K562 (cell line): ENCODE measurements at regions not wholly inside any gene's neighbourhood (a gene's known extent, or its start where the extent isn't known, plus 50 kb on each side); places are given as distances from the start of the nearest gene placed in this dataset.

ENCODE experiments used
- ATAC-seq: fragments of 200-7000 bp; cut with Tn5 transposase; 3 replicates; pipeline ENCODE4 v1.9.1; 2020; ENCODE audit warnings: moderate library complexity
- BruUV-seq: library from RNA; stranded (reverse); fragments of 400-500 nt; replicated peaks from 2 replicates; lab custom pipeline; 2021; lab: Mats Ljungman, UMichigan
- CTCF ChIA-PET: fragments of 300-600 bp; formaldehyde crosslinking; extraction: SDS; loops from one replicate; lab custom pipeline; 2021; ENCODE audit warnings: low intra/inter-chr PET ratio; lab: Yijun Ruan, JAX
- POLR2A ChIA-PET: fragments of 300-600, 350-650 bp; sonication (Branson Sonifier 250); formaldehyde crosslinking; extraction: SDS; loops from one replicate; lab custom pipeline; 2021; ENCODE audit warnings: antibody characterized with exemption, inconsistent platforms; lab: Yijun Ruan, JAX
- DNase-seq, 4 experiments: peaks; one replicate each; pipeline versions ENCODE4 v3.0.0 to v3.0.0-alpha.2; 2011 to 2018; ENCODE audit warnings: low spot score in 3 of 4, mixed read lengths in 3 of 4; ENCODE audit errors: extremely low read depth in 1 of 4
- FAIRE-seq: peaks from 2 replicates; lab custom pipeline; 2011; peaks lifted over from hg19 to GRCh38; lab: Jason Lieb, UNC
- H2AFZ ChIP-seq: 2 replicates; pipeline ENCODE4 v1.6.0; 2011; ENCODE audit warnings: low read depth, low read length, control low read depth, inconsistent platforms
- H3K27ac ChIP-seq: fragments of 200-600 bp; 3 replicates; pipeline ENCODE4 v1.8.0; 2011; ENCODE audit warnings: low read depth, mild to moderate bottlenecking, control low read depth, inconsistent platforms, low read length, moderate library complexity, mixed read lengths; ENCODE audit errors: extremely low read depth
- H3K27me3 ChIP-seq, 2 experiments: fragments of 300-600 bp in 1 of 2; 2 replicates in 1 of 2; 3 replicates in 1 of 2; pipeline versions ENCODE4 v1.6.0 to v1.8.0; 2011; ENCODE audit warnings: inconsistent platforms in 2 of 2, low read length in 2 of 2, mild to moderate bottlenecking in 1 of 2, mixed read lengths in 1 of 2, moderate library complexity in 1 of 2; ENCODE audit not compliant: control insufficient read depth in 2 of 2, insufficient read depth in 2 of 2
- H3K36me3 ChIP-seq: fragments of 300-600 bp; 3 replicates; pipeline ENCODE4 v1.8.0; 2011; ENCODE audit warnings: mild to moderate bottlenecking, low read length, inconsistent platforms; ENCODE audit not compliant: control insufficient read depth, insufficient read depth
- H3K4me1 ChIP-seq, 2 experiments: fragments of 200-600 bp in 1 of 2; replicated peaks in 1 of 2; 2 replicates in 1 of 2; 3 replicates in 1 of 2; pipeline versions ENCODE4 v1.5.1 to v1.8.0; 2011; ENCODE audit warnings: inconsistent platforms in 2 of 2, low read length in 2 of 2, mild to moderate bottlenecking in 1 of 2, mixed read lengths in 1 of 2, moderate library complexity in 1 of 2; ENCODE audit not compliant: control insufficient read depth in 2 of 2, insufficient read depth in 2 of 2
- H3K4me2 ChIP-seq: 2 replicates; pipeline ENCODE4 v1.6.1; 2011; ENCODE audit warnings: low read length, control low read depth, inconsistent platforms, mixed read lengths; ENCODE audit not compliant: insufficient read depth
- H3K4me3 ChIP-seq: fragments of 200-600 bp; sonication (generic), shearing (Covaris generic); 2 replicates; pipeline ENCODE4 v1.5.1; 2016; ENCODE audit warnings: control low read depth, inconsistent platforms
- H3K79me2 ChIP-seq: fragments of 200-600 bp; 3 replicates; pipeline ENCODE4 v1.8.0; 2011; ENCODE audit warnings: low read length, inconsistent platforms; ENCODE audit not compliant: control insufficient read depth, insufficient read depth
- H3K9ac ChIP-seq, 2 experiments: 2 replicates each; pipeline versions ENCODE4 v1.6.0 to v1.6.1; 2011; ENCODE audit warnings: low read depth in 2 of 2, low read length in 2 of 2, control low read depth in 1 of 2, inconsistent platforms in 1 of 2, mild to moderate bottlenecking in 1 of 2, mixed read lengths in 1 of 2; ENCODE audit not compliant: insufficient read depth in 1 of 2
- H3K9me1 ChIP-seq: one replicate; pipeline ENCODE4 v1.6.0; 2011; ENCODE audit warnings: inconsistent platforms, mild to moderate bottlenecking, low read length, moderate library complexity; ENCODE audit not compliant: control insufficient read depth, insufficient read depth
- H3K9me3 ChIP-seq: replicated peaks from 2 replicates; pipeline ENCODE4 v1.5.1; 2011; ENCODE audit warnings: low read depth, low read length, inconsistent platforms; ENCODE audit not compliant: control insufficient read depth, insufficient read depth
- H4K20me1 ChIP-seq: replicated peaks from 2 replicates; pipeline ENCODE4 v1.6.1; 2011; ENCODE audit warnings: low read length, inconsistent platforms, mixed read lengths; ENCODE audit not compliant: control insufficient read depth, insufficient read depth
- ARID1B ChIP-seq: fragments of 450-650 bp; IDR thresholded peaks from 2 replicates; pipeline ENCODE4 v1.6.1; 2016; ENCODE audit warnings: antibody characterized with exemption, mild to moderate bottlenecking, inconsistent platforms
- CBFA2T2 ChIP-seq: fragments of 450-650 bp; conservative IDR thresholded peaks from 2 replicates; pipeline ENCODE4 v1.6.1; 2017; ENCODE audit warnings: mild to moderate bottlenecking
- ETV1 ChIP-seq: fragments of 450-650 bp; conservative IDR thresholded peaks from 2 replicates; pipeline ENCODE4 v1.6.1; 2016; ENCODE audit warnings: missing genetic modification characterization, control low read depth, low read depth, missing compliant biosample characterization
- GABPA ChIP-seq: fragments of 200-800 bp; sonication (Bioruptor generic); conservative IDR thresholded peaks from 2 replicates; pipeline ENCODE4 v1.6.1; 2016; ENCODE audit warnings: low read depth, missing genetic modification characterization, missing compliant biosample characterization
- NFATC3 ChIP-seq: fragments of 450-650 bp; IDR thresholded peaks from 2 replicates; pipeline ENCODE4 v1.6.1; 2017; ENCODE audit warnings: mild to moderate bottlenecking
- PKNOX1 ChIP-seq: fragments of 450-650 bp; IDR thresholded peaks from 2 replicates; pipeline ENCODE4 v1.6.1; 2016
- RBM25 ChIP-seq: fragments of 200-400 bp; formaldehyde crosslinking; IDR thresholded peaks from 2 replicates; pipeline ENCODE4 v1.6.1; 2018; ENCODE audit warnings: low read length, low read depth, moderate library complexity; ENCODE audit not compliant: severe bottlenecking
- TCF3 ChIP-seq: sonication (generic); formaldehyde crosslinking; IDR thresholded peaks from 2 replicates; pipeline ENCODE4 v1.4.0; 2020; ENCODE audit warnings: mild to moderate bottlenecking, missing genetic modification reagents
- ZBED1 ChIP-seq: IDR thresholded peaks from 2 replicates; pipeline ENCODE4 v1.6.1; 2014
- ZNF318 ChIP-seq, 2 experiments: fragments of 450-650 bp; IDR thresholded peaks; 2 replicates each; pipeline ENCODE4 v1.6.1; 2016; ENCODE audit warnings: mild to moderate bottlenecking in 2 of 2, borderline replicate concordance in 1 of 2, low read depth in 1 of 2, moderate library complexity in 1 of 2
- ZNF707 ChIP-seq: fragments of 250-450 bp; sonication (Bioruptor Pico); conservative IDR thresholded peaks from 2 replicates; pipeline ENCODE4 v1.8.0; 2022; ENCODE audit warnings: inconsistent platforms, mild to moderate bottlenecking, moderate library complexity
- WGBS: fragments of 100-300 bp; shearing (Covaris generic); methylation state at CpG from one replicate; pipeline ENCODE4 v1.1.6; 2016; ENCODE audit warnings: low coverage, mixed read lengths; ENCODE audit not compliant: insufficient coverage; ENCODE audit errors: missing lambda C conversion rate; 5-methylcytosine and 5-hydroxymethylcytosine counted together
- in situ Hi-C: fragments of 300-500 bp; cut with MboI; formaldehyde crosslinking; loops from 4 replicates; pipeline ENCODE4 v1.15.0; 2018; ENCODE audit warnings: inconsistent platforms, mixed read lengths
- intact Hi-C: fragments of 100-400 bp; cut with micrococcal nuclease; formaldehyde crosslinking; loops from 2 replicates; pipeline ENCODE4 v1.14.2; 2022

- Histone ChIP-seq H2AFZ (no peak overlapping the region), H3K9ac (no peak overlapping the region), H3K4me2 (no peak overlapping the region), H3K9me1 (no peaks in the 10 kb centered on the region), H3K9me3 (peaks cover 3% of the 10 kb centered on the region; the same call in 1 of the 2 replicates), H3K27me3 (no peaks in the 10 kb centered on the region), H3K27ac (no peak overlapping the region), H3K4me1 (no peaks in the 10 kb centered on the region), H3K79me2 (no peaks in the 10 kb centered on the region), H3K4me3 (no peak overlapping the region), H3K36me3 (no peaks in the 10 kb centered on the region), H4K20me1 (no peaks in the 10 kb centered on the region)
- intact Hi-C loops (no loop called here), in situ Hi-C loops (no loop called here)
- FAIRE-seq (no peak), DNase-seq (peak in 2 of 4 experiments; percentile 5 to 44), ATAC-seq (peak; percentile 64)
- ChIA-PET CTCF (no interaction called here), POLR2A (interaction anchor here (0.6 kb wide), 1 partner anchor 322 kb away, joined by 3 read pairs; no protein-coding TSS in a partner anchor)
- 5% methylated on average over 2 of the region's 2 CpGs for WGBS
- no TSS peak for BruUV-seq
- no peak for TF ChIP-seq ZBED1
- TF ChIP-seq NFATC3 = no peak
- peak; percentile 68; the same call in 1 of the 2 replicates for TF ChIP-seq PKNOX1
- TF ChIP-seq TCF3 = peak; percentile 57
- TF ChIP-seq RBM25 = no peak
- TF ChIP-seq ZNF707 (CRISPR knock-in tag) = no peak
- peak; percentile 29; the same call in 1 of the 2 replicates for TF ChIP-seq ARID1B
- TF ChIP-seq GABPA (tag) = no peak
- TF ChIP-seq ETV1 (tag) = no peak
- TF ChIP-seq ZNF318 (IDR thresholded peaks at IDR 0.05; ENCODE audit: borderline replicate concordance in 1 of 2, low read depth in 1 of 2) = no peak
- TF ChIP-seq CBFA2T2 = peak; percentile 48; the same call in 1 of the 2 replicates
Observed at GRCh38 chr4:178028481-178028880, 586.2 kb upstream of the AGA start.
